HG02798 (cell line): ENCODE measurements at regions not wholly inside any gene's neighbourhood (a gene's known extent, or its start where the extent isn't known, plus 50 kb on each side); places are given as distances from the start of the nearest gene placed in this dataset.

Experiments used
- ATAC-seq: cut with Tn5 transposase; IDR thresholded peaks from one replicate; pipeline ENCODE4 v1.9.1; 2021; ENCODE audit warnings: mild to moderate bottlenecking; ENCODE audit not compliant: unreplicated experiment, poor library complexity

GRCh38 chr1:230517786-230518185, 91.7 kb upstream of the PGBD5 start:
- ATAC-seq: no peak

- no peak for ATAC-seq
Observed at GRCh38 chr1:230517326-230517725, 91.2 kb upstream of the PGBD5 start.

- ATAC-seq: no peak
Observed at GRCh38 chr1:230516889-230517288, 90.8 kb upstream of the PGBD5 start.

GRCh38 chr1:230515451-230516145, 89.5 kb upstream of the PGBD5 start:
- no peak for ATAC-seq

- ATAC-seq: no peak
Observed at GRCh38 chr1:230510496-230510895, 84.4 kb upstream of the PGBD5 start.

GRCh38 chr1:230509281-230509977, 83.3 kb upstream of the PGBD5 start:
- ATAC-seq: peak; percentile 59

GRCh38 chr1:230507666-230508402, 81.7 kb upstream of the PGBD5 start:
- no peak for ATAC-seq

GRCh38 chr1:230507236-230507635, 81.1 kb upstream of the PGBD5 start:
- no peak for ATAC-seq

GRCh38 chr1:230506451-230506850, 80.3 kb upstream of the PGBD5 start:
- ATAC-seq: no peak

GRCh38 chr1:230504310-230504709, 78.2 kb upstream of the PGBD5 start:
- no peak for ATAC-seq

GRCh38 chr1:230503726-230504125, 77.6 kb upstream of the PGBD5 start:
- no peak for ATAC-seq

GRCh38 chr1:230502996-230503395, 76.9 kb upstream of the PGBD5 start:
- ATAC-seq: no peak

- ATAC-seq: no peak
Observed at GRCh38 chr1:230502306-230502705, 76.2 kb upstream of the PGBD5 start.

- no peak for ATAC-seq
Observed at GRCh38 chr1:230501849-230502248, 75.7 kb upstream of the PGBD5 start.

- ATAC-seq: no peak
Observed at GRCh38 chr1:230501242-230501641, 75.1 kb upstream of the PGBD5 start.

- ATAC-seq: no peak
Observed at GRCh38 chr1:230500063-230500462, 73.9 kb upstream of the PGBD5 start.

- no peak for ATAC-seq
Observed at GRCh38 chr1:230499496-230499895, 73.4 kb upstream of the PGBD5 start.

GRCh38 chr1:230498704-230499103, 72.6 kb upstream of the PGBD5 start:
- ATAC-seq: no peak

- no peak for ATAC-seq
Observed at GRCh38 chr1:230496451-230496850, 70.3 kb upstream of the PGBD5 start.

- no peak for ATAC-seq
Observed at GRCh38 chr1:230495891-230496385, 69.8 kb upstream of the PGBD5 start.

- no peak for ATAC-seq
Observed at GRCh38 chr1:230495076-230495475, 68.9 kb upstream of the PGBD5 start.
